ENCODE measurements at regions not wholly inside any gene's neighbourhood (a gene's known extent, or its start where the extent isn't known, plus 50 kb on each side); places are given as distances from the start of the nearest gene placed in this dataset.
"Not testable (repeated sequence)": the region's sequence is repeated elsewhere in the genome, so short reads cannot be mapped to it uniquely, and the experiment has no call there.

- DNase-seq (ENCODE audit: low read depth, low spot score): no peak
Observed at GRCh38 chr10:108365541-108365940, 1201.0 kb upstream of the SORCS1 start.

- no peak for DNase-seq (ENCODE audit: low read depth, low spot score)
Observed at GRCh38 chr10:108363576-108363975, 1199.1 kb upstream of the SORCS1 start.

- DNase-seq (ENCODE audit: low read depth, low spot score): no peak
Observed at GRCh38 chr10:108362961-108363360, 1198.5 kb upstream of the SORCS1 start.

- DNase-seq (ENCODE audit: low read depth, low spot score): no peak
Observed at GRCh38 chr10:108362296-108362695, 1197.8 kb upstream of the SORCS1 start.

- DNase-seq (ENCODE audit: low read depth, low spot score): no peak
Observed at GRCh38 chr10:108360187-108360586, 1195.7 kb upstream of the SORCS1 start.

GRCh38 chr10:108358912-108359311 lies 1194.4 kb upstream of the SORCS1 start:
- no peak for DNase-seq (ENCODE audit: low read depth, low spot score)

GRCh38 chr10:108352771-108353170 lies 1188.3 kb upstream of the SORCS1 start:
- DNase-seq (ENCODE audit: low read depth, low spot score): no peak

GRCh38 chr10:108348215-108348614 lies 1183.7 kb upstream of the SORCS1 start:
- DNase-seq (ENCODE audit: low read depth, low spot score): no peak

GRCh38 chr10:108346066-108346465 lies 1181.6 kb upstream of the SORCS1 start:
- no peak for DNase-seq (ENCODE audit: low read depth, low spot score)

GRCh38 chr10:108338146-108338545 lies 1173.6 kb upstream of the SORCS1 start:
- no peak for DNase-seq (ENCODE audit: low read depth, low spot score)

GRCh38 chr10:108336836-108337235 lies 1172.3 kb upstream of the SORCS1 start:
- no peak for DNase-seq (ENCODE audit: low read depth, low spot score)

- DNase-seq (ENCODE audit: low read depth, low spot score): no peak
Observed at GRCh38 chr10:108327706-108328105, 1163.2 kb upstream of the SORCS1 start.

GRCh38 chr10:108323274-108323798 lies 1158.8 kb upstream of the SORCS1 start:
- no peak for DNase-seq (ENCODE audit: low read depth, low spot score)

GRCh38 chr10:108319434-108320222 lies 1155.1 kb upstream of the SORCS1 start:
- DNase-seq (ENCODE audit: low read depth, low spot score): no peak

- not testable (repeated sequence) for DNase-seq (ENCODE audit: low read depth, low spot score)
Observed at GRCh38 chr10:108315636-108316035, 1151.1 kb upstream of the SORCS1 start.

- DNase-seq (ENCODE audit: low read depth, low spot score): no peak
Observed at GRCh38 chr10:108307925-108308312, 1143.4 kb upstream of the SORCS1 start.

- no peak for DNase-seq (ENCODE audit: low read depth, low spot score)
Observed at GRCh38 chr10:108307250-108307924, 1142.9 kb upstream of the SORCS1 start.

GRCh38 chr10:108303149-108303548 lies 1138.6 kb upstream of the SORCS1 start:
- no peak for DNase-seq (ENCODE audit: low read depth, low spot score)

GRCh38 chr10:108301002-108301401 lies 1136.5 kb upstream of the SORCS1 start:
- DNase-seq (ENCODE audit: low read depth, low spot score): no peak

GRCh38 chr10:108290823-108291222 lies 1126.3 kb upstream of the SORCS1 start:
- DNase-seq (ENCODE audit: low read depth, low spot score): no peak

GRCh38 chr10:108275895-108276685 lies 1111.6 kb upstream of the SORCS1 start:
- no peak for DNase-seq (ENCODE audit: low read depth, low spot score)

- DNase-seq (ENCODE audit: low read depth, low spot score): no peak
Observed at GRCh38 chr10:108260383-108260906, 1095.9 kb upstream of the SORCS1 start.

Data from iPS DF 19.7 (cell line).